ENCODE measurements at regions not wholly inside any gene's neighbourhood (a gene's known extent, or its start where the extent isn't known, plus 50 kb on each side); places are given as distances from the start of the nearest gene placed in this dataset.

- no peak overlapping the region for H3K4me2 ChIP-seq (ENCODE audit: low read length)
- no peaks in the 10 kb centered on the region for H3K36me3 ChIP-seq (ENCODE audit: insufficient read depth, low read length)
- TF ChIP-seq CTCF (IDR thresholded peaks at IDR 0.05; ENCODE audit: low read length): no peak
- TF ChIP-seq EZH2 (IDR thresholded peaks at IDR 0.05; ENCODE audit: borderline replicate concordance, low read length): no peak
- no peak overlapping the region for H3K9ac ChIP-seq (ENCODE audit: low read length)
- H3K79me2 ChIP-seq (ENCODE audit: insufficient read depth, low read length): no peaks in the 10 kb centered on the region
- no peaks in the 10 kb centered on the region for H3K27me3 ChIP-seq (ENCODE audit: insufficient read depth, low read length)
- H2AFZ ChIP-seq (ENCODE audit: low read length): no peak overlapping the region
- no peaks in the 10 kb centered on the region for H3K4me1 ChIP-seq (ENCODE audit: insufficient read depth, low read length, severe bottlenecking)
- H3K9me2 ChIP-seq (ENCODE audit: low read depth, low read length): no peaks in the 10 kb centered on the region
- no peaks in the 10 kb centered on the region for H4K20me1 ChIP-seq (ENCODE audit: insufficient read depth, low read length)
- no peaks in the 10 kb centered on the region for H3F3A ChIP-seq (ENCODE audit: insufficient read depth, low read length)
- no peak overlapping the region for H3K27ac ChIP-seq (ENCODE audit: low read depth, low read length, poor library complexity, severe bottlenecking)
- no peaks in the 10 kb centered on the region for H3K9me3 ChIP-seq (ENCODE audit: low read length)
- H3K4me3 ChIP-seq (ENCODE audit: low read depth, low read length, poor library complexity, severe bottlenecking): no peak overlapping the region
Measured at GRCh38 chr5:91938441-91938840, 555.3 kb upstream of the ARRDC3 start.

GRCh38 chr5:91937121-91937520, 554.0 kb upstream of the ARRDC3 start:
- Histone ChIP-seq H3K36me3 (ENCODE audit: insufficient read depth, low read length) (no peaks in the 10 kb centered on the region), H3K4me1 (ENCODE audit: insufficient read depth, low read length, severe bottlenecking) (no peaks in the 10 kb centered on the region), H3K4me2 (ENCODE audit: low read length) (no peak overlapping the region), H3K27me3 (ENCODE audit: insufficient read depth, low read length) (no peaks in the 10 kb centered on the region), H3K9me3 (ENCODE audit: low read length) (no peaks in the 10 kb centered on the region), H2AFZ (ENCODE audit: low read length) (no peak overlapping the region), H3K79me2 (ENCODE audit: insufficient read depth, low read length) (no peaks in the 10 kb centered on the region), H3K9me2 (ENCODE audit: low read depth, low read length) (no peaks in the 10 kb centered on the region), H3K4me3 (ENCODE audit: low read depth, low read length, poor library complexity, severe bottlenecking) (no peak overlapping the region), H4K20me1 (ENCODE audit: insufficient read depth, low read length) (no peaks in the 10 kb centered on the region), H3K9ac (ENCODE audit: low read length) (no peak overlapping the region), H3K27ac (ENCODE audit: low read depth, low read length, poor library complexity, severe bottlenecking) (no peak overlapping the region), H3F3A (ENCODE audit: insufficient read depth, low read length) (no peaks in the 10 kb centered on the region)
- TF ChIP-seq EZH2 (IDR thresholded peaks at IDR 0.05; ENCODE audit: borderline replicate concordance, low read length) (no peak), CTCF (IDR thresholded peaks at IDR 0.05; ENCODE audit: low read length) (no peak)

GRCh38 chr5:91929522-91929817, 546.4 kb upstream of the ARRDC3 start:
- no peaks in the 10 kb centered on the region for H3K79me2 ChIP-seq (ENCODE audit: insufficient read depth, low read length)
- no peaks in the 10 kb centered on the region for H3K9me3 ChIP-seq (ENCODE audit: low read length)
- no peaks in the 10 kb centered on the region for H3K9me2 ChIP-seq (ENCODE audit: low read depth, low read length)
- H3K36me3 ChIP-seq (ENCODE audit: insufficient read depth, low read length): no peaks in the 10 kb centered on the region
- H3K4me1 ChIP-seq (ENCODE audit: insufficient read depth, low read length, severe bottlenecking): no peaks in the 10 kb centered on the region
- H3K27ac ChIP-seq (ENCODE audit: low read depth, low read length, poor library complexity, severe bottlenecking): no peak overlapping the region
- no peak overlapping the region for H3K4me3 ChIP-seq (ENCODE audit: low read depth, low read length, poor library complexity, severe bottlenecking)
- no peak overlapping the region for H2AFZ ChIP-seq (ENCODE audit: low read length)
- H3F3A ChIP-seq (ENCODE audit: insufficient read depth, low read length): no peaks in the 10 kb centered on the region
- TF ChIP-seq EZH2 (IDR thresholded peaks at IDR 0.05; ENCODE audit: borderline replicate concordance, low read length): no peak
- TF ChIP-seq CTCF (IDR thresholded peaks at IDR 0.05; ENCODE audit: low read length): no peak
- H4K20me1 ChIP-seq (ENCODE audit: insufficient read depth, low read length): no peaks in the 10 kb centered on the region
- H3K4me2 ChIP-seq (ENCODE audit: low read length): no peak overlapping the region
- no peaks in the 10 kb centered on the region for H3K27me3 ChIP-seq (ENCODE audit: insufficient read depth, low read length)
- no peak overlapping the region for H3K9ac ChIP-seq (ENCODE audit: low read length)

Data from OCI-LY1 (cell line).